ENCODE measurements at regions not wholly inside any gene's neighbourhood (a gene's known extent, or its start where the extent isn't known, plus 50 kb on each side); places are given as distances from the start of the nearest gene placed in this dataset.

DNA sequence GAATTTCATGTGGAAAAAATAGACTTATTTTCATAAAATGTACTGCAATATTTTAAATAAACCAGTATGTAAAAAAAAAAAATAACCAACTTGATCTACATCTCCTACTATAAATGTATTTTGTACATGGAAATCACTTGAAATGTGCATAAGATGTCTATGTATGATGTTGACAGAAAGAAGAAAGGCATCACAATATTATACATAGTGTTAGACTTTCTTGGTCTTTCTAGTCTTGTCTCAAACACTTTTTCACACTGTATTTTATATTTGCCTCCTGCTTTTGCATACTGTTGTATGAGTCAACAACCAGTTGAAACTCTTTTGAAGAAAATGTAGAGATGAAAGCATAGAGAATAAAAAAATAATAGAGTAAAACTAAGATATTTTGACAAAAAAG is 352.4 kb upstream of the MGAT4C start:
- TF ChIP-seq, protein P1, sequence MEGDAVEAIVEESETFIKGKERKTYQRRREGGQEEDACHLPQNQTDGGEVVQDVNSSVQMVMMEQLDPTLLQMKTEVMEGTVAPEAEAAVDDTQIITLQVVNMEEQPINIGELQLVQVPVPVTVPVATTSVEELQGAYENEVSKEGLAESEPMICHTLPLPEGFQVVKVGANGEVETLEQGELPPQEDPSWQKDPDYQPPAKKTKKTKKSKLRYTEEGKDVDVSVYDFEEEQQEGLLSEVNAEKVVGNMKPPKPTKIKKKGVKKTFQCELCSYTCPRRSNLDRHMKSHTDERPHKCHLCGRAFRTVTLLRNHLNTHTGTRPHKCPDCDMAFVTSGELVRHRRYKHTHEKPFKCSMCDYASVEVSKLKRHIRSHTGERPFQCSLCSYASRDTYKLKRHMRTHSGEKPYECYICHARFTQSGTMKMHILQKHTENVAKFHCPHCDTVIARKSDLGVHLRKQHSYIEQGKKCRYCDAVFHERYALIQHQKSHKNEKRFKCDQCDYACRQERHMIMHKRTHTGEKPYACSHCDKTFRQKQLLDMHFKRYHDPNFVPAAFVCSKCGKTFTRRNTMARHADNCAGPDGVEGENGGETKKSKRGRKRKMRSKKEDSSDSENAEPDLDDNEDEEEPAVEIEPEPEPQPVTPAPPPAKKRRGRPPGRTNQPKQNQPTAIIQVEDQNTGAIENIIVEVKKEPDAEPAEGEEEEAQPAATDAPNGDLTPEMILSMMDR (IDR thresholded peaks at IDR 0.05): no peak
- TF ChIP-seq POLR2A (IDR thresholded peaks at IDR 0.05) (no peak), EP300 (IDR thresholded peaks at IDR 0.05; ENCODE audit: low read depth) (no peak)

All from transverse colon (tissue), 3 donors.